LNCaP clone FGC (cell line): ENCODE measurements at regions not wholly inside any gene's neighbourhood (a gene's known extent, or its start where the extent isn't known, plus 50 kb on each side); places are given as distances from the start of the nearest gene placed in this dataset.
A peak's percentile ranks its signal among the peaks of the same experiment; 100 is the strongest.

Source experiments
- DNase-seq: peaks from one replicate; pipeline ENCODE4 v3.0.0-alpha.2; 2011; ENCODE audit warnings: low read depth
- H3K4me3 ChIP-seq: 2 replicates; pipeline ENCODE4 v1.5.1; 2011; ENCODE audit warnings: mild to moderate bottlenecking, low read depth, low read length, control low read depth
- CTCF ChIP-seq: IDR thresholded peaks from 2 replicates; pipeline ENCODE4 v1.5.1; 2012; ENCODE audit warnings: mild to moderate bottlenecking; ENCODE audit not compliant: control insufficient read depth, insufficient read depth; ENCODE audit errors: extremely low read depth

DNA sequence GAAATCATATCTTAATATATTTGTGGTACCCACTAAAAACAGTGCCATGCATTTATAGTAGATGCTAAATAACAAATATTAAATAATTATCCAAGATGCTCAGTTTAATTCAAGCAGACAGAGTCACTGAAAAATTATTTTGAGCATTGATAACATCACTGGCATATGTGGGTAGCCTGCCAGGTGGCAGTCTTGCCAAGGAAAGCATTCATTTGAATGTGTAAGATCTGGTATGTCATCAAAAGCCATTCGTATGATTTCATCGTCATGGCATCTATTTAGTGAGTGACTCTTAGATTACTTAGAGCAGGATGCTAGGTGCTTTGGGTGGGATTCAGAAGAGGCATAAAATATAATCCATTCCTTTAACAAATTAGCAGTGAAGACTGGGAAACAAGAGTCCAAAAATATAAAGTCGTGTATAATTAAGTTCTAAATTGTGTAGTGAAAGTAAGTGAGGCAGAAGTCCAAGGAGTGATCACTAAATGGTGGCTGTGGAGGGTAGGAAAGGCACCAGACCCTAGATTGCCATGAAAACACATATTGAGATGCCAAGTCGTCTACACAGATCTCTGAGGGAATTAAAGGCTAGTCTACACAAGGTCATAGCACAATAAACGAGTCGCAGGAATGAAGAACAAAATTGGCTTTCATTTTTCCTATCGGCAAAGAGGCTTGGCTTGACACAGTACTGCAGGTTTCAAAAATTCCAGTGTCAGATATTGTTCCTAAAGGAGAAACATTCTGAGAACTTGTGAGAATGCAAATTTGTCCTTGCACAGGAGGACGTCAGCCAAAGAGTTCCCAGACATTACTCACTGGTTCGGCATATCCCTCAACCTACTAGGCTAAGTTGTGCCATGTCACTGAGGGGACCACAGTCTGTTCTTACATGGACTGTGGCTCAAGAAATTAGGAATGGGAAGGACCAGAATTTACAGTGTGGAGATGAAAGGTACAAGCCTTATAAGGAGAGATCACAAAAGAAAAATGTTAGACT lies 130.8 kb downstream of the LYPLAL1 start:
- no peak overlapping the region for H3K4me3 ChIP-seq
- peak; percentile 85 for DNase-seq
- TF ChIP-seq CTCF, result 0 out of 2 replicates have a peak, but pooled peaks have one; percentile 20

DNA sequence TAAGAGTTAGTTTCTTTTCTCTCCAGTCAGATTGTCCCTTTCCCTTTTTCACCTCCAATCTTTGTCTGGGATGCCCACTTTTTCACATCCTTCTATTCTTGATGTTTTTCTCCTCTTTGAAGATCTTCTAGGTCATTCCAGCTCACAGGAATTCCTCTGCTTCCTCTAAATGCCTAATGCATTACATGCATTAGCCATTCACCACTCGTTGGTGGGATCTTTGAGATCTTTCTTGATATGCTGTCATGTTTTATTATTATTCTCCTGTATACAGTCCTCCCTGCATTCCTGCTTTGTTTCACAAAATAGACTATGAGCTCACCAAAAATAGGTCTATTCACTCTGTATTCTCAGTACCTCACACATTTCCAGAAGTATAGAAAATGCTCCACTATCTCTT lies 129.0 kb downstream of the LYPLAL1 start:
- H3K4me3 ChIP-seq, result no peak overlapping the region
- no peak for DNase-seq
- no peak for TF ChIP-seq CTCF

DNA sequence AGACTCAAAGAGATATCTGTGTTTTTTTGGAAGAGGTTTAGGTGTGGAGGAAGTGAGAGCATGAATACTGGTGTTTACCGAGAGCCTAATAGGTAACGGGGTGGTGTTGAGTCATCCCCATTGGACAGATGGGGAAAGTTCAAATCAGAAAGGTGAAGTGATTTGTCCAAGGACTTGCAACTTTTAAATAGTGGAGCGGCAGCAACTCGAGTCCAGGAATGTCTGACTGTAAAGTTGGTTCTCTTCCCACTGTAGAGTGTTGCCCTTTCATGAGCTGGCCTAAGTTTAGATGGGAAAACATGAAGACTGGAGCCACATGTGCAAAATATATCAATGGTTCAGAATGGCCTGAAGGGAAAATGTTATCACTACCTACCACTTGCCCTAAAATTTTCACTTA lies 125.7 kb downstream of the LYPLAL1 start:
- no peak for DNase-seq

GRCh38 chr1:219298571-219299148 lies 125.0 kb downstream of the LYPLAL1 start:
- DNase-seq, result no peak
- H3K4me3 ChIP-seq, result no peak overlapping the region
- TF ChIP-seq CTCF, result no peak

More for the DNA sequence above, 125.7 kb downstream of the LYPLAL1 start:
- no peak overlapping the region for H3K4me3 ChIP-seq
- no peak for TF ChIP-seq CTCF

GRCh38 chr1:219296430-219297355 lies 123.0 kb downstream of the LYPLAL1 start:
- DNase-seq, result no peak
- no peak overlapping the region for H3K4me3 ChIP-seq
- TF ChIP-seq CTCF, result no peak

- TF ChIP-seq CTCF, result no peak
- DNase-seq, result no peak
These were observed 120.6 kb downstream of the LYPLAL1 start for GRCh38 chr1:219294251-219294650.

More at GRCh38 chr1:219294251-219294650, 120.6 kb downstream of the LYPLAL1 start:
- no peak overlapping the region for H3K4me3 ChIP-seq
